HEK293T (cell line): ENCODE measurements at regions not wholly inside any gene's neighbourhood (a gene's known extent, or its start where the extent isn't known, plus 50 kb on each side); places are given as distances from the start of the nearest gene placed in this dataset.

Experiments
- BHLHE40 ChIP-seq: fragments of 450-650 bp; IDR thresholded peaks from 2 replicates; pipeline ENCODE4 v1.6.1; 2016; ENCODE audit warnings: mild to moderate bottlenecking, moderate library complexity, borderline replicate concordance
- ELF4 ChIP-seq: fragments of 450-650 bp; IDR thresholded peaks from 2 replicates; pipeline ENCODE4 v1.6.1; 2017; ENCODE audit warnings: antibody characterized with exemption
- FOXA1 ChIP-seq: fragments of 450-650 bp; IDR thresholded peaks from 2 replicates; pipeline ENCODE4 v1.6.1; 2016; ENCODE audit warnings: mild to moderate bottlenecking
- FOXM1 ChIP-seq: fragments of 450-650 bp; IDR thresholded peaks from 2 replicates; pipeline ENCODE4 v1.6.1; 2017; ENCODE audit warnings: mild to moderate bottlenecking, borderline replicate concordance
- NFRKB ChIP-seq: fragments of 450-650 bp; IDR thresholded peaks from 2 replicates; pipeline ENCODE4 v1.6.1; 2016; ENCODE audit warnings: mild to moderate bottlenecking, moderate library complexity
- SUZ12 ChIP-seq: fragments of 450-650 bp; IDR thresholded peaks from 2 replicates; pipeline ENCODE4 v1.6.1; 2016; ENCODE audit warnings: mild to moderate bottlenecking
- TARDBP ChIP-seq: fragments of 450-650 bp; IDR thresholded peaks from 2 replicates; pipeline ENCODE4 v1.6.1; 2016

- TF ChIP-seq TARDBP (no peak), SUZ12 (no peak), FOXM1 (no peak), NFRKB (no peak), FOXA1 (no peak), ELF4 (no peak), BHLHE40 (no peak)
These were observed 257.7 kb upstream of the CHAC2 start for GRCh38 chr2:53509831-53510388.
